GM19099 (cell line): ENCODE measurements at regions not wholly inside any gene's neighbourhood (a gene's known extent, or its start where the extent isn't known, plus 50 kb on each side); places are given as distances from the start of the nearest gene placed in this dataset.

Experiments used
- POLR2A ChIP-seq: IDR thresholded peaks from 3 replicates; pipeline ENCODE4 v1.6.1; 2011; ENCODE audit warnings: low read depth; ENCODE audit not compliant: insufficient read length; ENCODE audit errors: extremely low read depth

GRCh38 chr19:28744014-28744413, 468.9 kb downstream of the UQCRFS1 start:
- no peak for TF ChIP-seq POLR2A

- TF ChIP-seq POLR2A = no peak
Measured at GRCh38 chr19:28737021-28737895, 475.7 kb downstream of the UQCRFS1 start.

GRCh38 chr19:28736528-28736927, 476.4 kb downstream of the UQCRFS1 start:
- TF ChIP-seq POLR2A = no peak

GRCh38 chr19:28731577-28731976, 481.4 kb downstream of the UQCRFS1 start:
- TF ChIP-seq POLR2A = no peak

GRCh38 chr19:28730791-28731512, 482.0 kb downstream of the UQCRFS1 start:
- TF ChIP-seq POLR2A = no peak

GRCh38 chr19:28727480-28728159, 485.3 kb downstream of the UQCRFS1 start:
- no peak for TF ChIP-seq POLR2A

- no peak for TF ChIP-seq POLR2A
Measured at GRCh38 chr19:28726533-28727479, 486.1 kb downstream of the UQCRFS1 start.

- no peak for TF ChIP-seq POLR2A
Measured at GRCh38 chr19:28718909-28719308, 494.0 kb downstream of the UQCRFS1 start.

- no peak for TF ChIP-seq POLR2A
Measured at GRCh38 chr19:28715157-28715556, 497.8 kb downstream of the UQCRFS1 start.

- no peak for TF ChIP-seq POLR2A
Measured at GRCh38 chr19:28711411-28711810, 501.5 kb downstream of the UQCRFS1 start.

- no peak for TF ChIP-seq POLR2A
Measured at GRCh38 chr19:28710278-28710677, 502.7 kb downstream of the UQCRFS1 start.

- no peak for TF ChIP-seq POLR2A
Measured at GRCh38 chr19:28706693-28707092, 506.3 kb downstream of the UQCRFS1 start.

- no peak for TF ChIP-seq POLR2A
Measured at GRCh38 chr19:28705008-28705407, 507.9 kb downstream of the UQCRFS1 start.

GRCh38 chr19:28703400-28703956, 509.5 kb downstream of the UQCRFS1 start:
- no peak for TF ChIP-seq POLR2A
